Liver (tissue), 8 donors: ENCODE measurements at regions not wholly inside any gene's neighbourhood (a gene's known extent, or its start where the extent isn't known, plus 50 kb on each side); places are given as distances from the start of the nearest gene placed in this dataset.

Source experiments
- DNase-seq: peaks from one replicate; pipeline ENCODE4 v3.0.0-alpha.2; 2017; ENCODE audit warnings: low spot score
- H3K27ac ChIP-seq, 2 donors: one replicate each; pipeline ENCODE4 v1.7.0; 2013; ENCODE audit warnings: inconsistent platforms in 2 of 2, low read length in 2 of 2, control low read depth in 1 of 2, low read depth in 1 of 2, mild to moderate bottlenecking in 1 of 2
- H3K27me3 ChIP-seq, 4 donors: one replicate each; pipeline versions ENCODE4 v1.6.1 to v1.7.0; 2013; ENCODE audit warnings: low read length in 3 of 4, inconsistent platforms in 1 of 4, mild to moderate bottlenecking in 1 of 4, moderate library complexity in 1 of 4; ENCODE audit not compliant: control insufficient read depth in 4 of 4, insufficient read depth in 4 of 4
- H3K36me3 ChIP-seq, 4 donors: one replicate each; pipeline versions ENCODE4 v1.6.1 to v1.7.0; 2013; ENCODE audit warnings: low read length in 3 of 4, mild to moderate bottlenecking in 3 of 4, low read depth in 1 of 4, moderate library complexity in 1 of 4; ENCODE audit not compliant: control insufficient read depth in 4 of 4, insufficient read depth in 3 of 4
- H3K4me1 ChIP-seq, 4 donors: one replicate each; pipeline versions ENCODE4 v1.6.1 to v1.7.0; 2013; ENCODE audit warnings: low read length in 3 of 4, mild to moderate bottlenecking in 3 of 4, moderate library complexity in 1 of 4; ENCODE audit not compliant: control insufficient read depth in 4 of 4, insufficient read depth in 4 of 4
- H3K4me3 ChIP-seq, 3 donors: one replicate each; pipeline versions ENCODE4 v1.6.1 to v1.7.0; 2013; ENCODE audit warnings: low read length in 3 of 3, control low read depth in 1 of 3, low read depth in 1 of 3, mild to moderate bottlenecking in 1 of 3
- H3K9ac ChIP-seq, 2 donors: one replicate each; pipeline ENCODE4 v1.7.0; 2013; ENCODE audit warnings: low read length in 2 of 2, mild to moderate bottlenecking in 2 of 2, moderate library complexity in 2 of 2, control low read depth in 1 of 2, low read depth in 1 of 2
- H3K9me3 ChIP-seq, 4 donors: one replicate each; pipeline versions ENCODE4 v1.6.1 to v1.7.0; 2013; ENCODE audit warnings: low read length in 3 of 4; ENCODE audit not compliant: control insufficient read depth in 4 of 4
- CTCF ChIP-seq: fragments of 150-350 bp; IDR thresholded peaks from 2 replicates; pipeline ENCODE4 v1.5.1; 2017; ENCODE audit warnings: improper control_type of control experiment, low read depth, low read length; ENCODE audit not compliant: missing input control
- EGR1 ChIP-seq, 2 donors: IDR thresholded peaks; 2 replicates each; pipeline ENCODE4 v1.6.1; 2016 to 2018; ENCODE audit warnings: antibody characterized with exemption in 2 of 2, low read depth in 2 of 2
- FOXA1 ChIP-seq: IDR thresholded peaks from 2 replicates; pipeline ENCODE4 v1.6.1; 2016; ENCODE audit warnings: antibody characterized with exemption
- FOXA2 ChIP-seq: IDR thresholded peaks from 2 replicates; pipeline ENCODE4 v1.6.1; 2016; ENCODE audit warnings: antibody characterized with exemption
- GABPA ChIP-seq, 2 donors: IDR thresholded peaks in 1 of 2; conservative IDR thresholded peaks in 1 of 2; 2 replicates each; pipeline ENCODE4 v1.6.1; 2016; ENCODE audit warnings: antibody characterized with exemption in 2 of 2, mild to moderate bottlenecking in 1 of 2, moderate library complexity in 1 of 2
- HNF4A ChIP-seq, 2 donors: conservative IDR thresholded peaks; 2 replicates each; pipeline ENCODE4 v1.6.1; 2016; ENCODE audit warnings: antibody characterized with exemption in 2 of 2, mild to moderate bottlenecking in 2 of 2
- HNF4G ChIP-seq: IDR thresholded peaks from 2 replicates; pipeline ENCODE4 v1.6.1; 2016; ENCODE audit warnings: antibody characterized with exemption
- JUND ChIP-seq, 2 donors: IDR thresholded peaks; 2 replicates each; pipeline ENCODE4 v1.6.1; 2016; ENCODE audit warnings: antibody characterized with exemption in 2 of 2
- NR2F2 ChIP-seq: IDR thresholded peaks from 2 replicates; pipeline ENCODE4 v1.6.1; 2016; ENCODE audit warnings: antibody characterized with exemption
- RAD21 ChIP-seq, 2 donors: IDR thresholded peaks; 2 replicates each; pipeline ENCODE4 v1.6.1; 2016; ENCODE audit warnings: antibody characterized with exemption in 2 of 2, mild to moderate bottlenecking in 2 of 2
- REST ChIP-seq: IDR thresholded peaks from 2 replicates; pipeline ENCODE4 v1.6.1; 2016; ENCODE audit warnings: antibody characterized with exemption, mild to moderate bottlenecking
- RXRA ChIP-seq, 2 donors: IDR thresholded peaks; 2 replicates each; pipeline ENCODE4 v1.6.1; 2017 to 2018; ENCODE audit warnings: antibody characterized with exemption in 2 of 2, mild to moderate bottlenecking in 1 of 2
- SP1 ChIP-seq: IDR thresholded peaks from 2 replicates; pipeline ENCODE4 v1.6.1; 2018; ENCODE audit warnings: antibody characterized with exemption, mild to moderate bottlenecking
- TAF1 ChIP-seq: conservative IDR thresholded peaks from 2 replicates; pipeline ENCODE4 v1.6.1; 2016; ENCODE audit warnings: antibody characterized with exemption, mild to moderate bottlenecking
- YY1 ChIP-seq: IDR thresholded peaks from 2 replicates; pipeline ENCODE4 v1.6.1; 2016; ENCODE audit warnings: antibody characterized with exemption, mild to moderate bottlenecking
- WGBS: extraction: QIAGEN DNeasy Blood & Tissue Kit; methylation state at CpG from one replicate; pipeline ENCODE4 v1.1.7; 2013; 5-methylcytosine and 5-hydroxymethylcytosine counted together
- TF ChIP-seq, protein P1 (sequence below): IDR thresholded peaks from 2 replicates; pipeline ENCODE4 v1.6.1; 2016; ENCODE audit warnings: antibody characterized with exemption
- TF ChIP-seq, protein P2 (sequence below): IDR thresholded peaks from 2 replicates; pipeline ENCODE4 v1.6.1; 2016; ENCODE audit warnings: antibody characterized with exemption
- TF ChIP-seq, protein P3 (sequence below): IDR thresholded peaks from 2 replicates; pipeline ENCODE4 v1.6.1; 2016; ENCODE audit warnings: antibody characterized with exemption
- donor health status: healthy.
- donor health status: healthy.
- donor health status: healthy.
- donor health status: healthy.
- donor health status: healthy.

- H3K27ac ChIP-seq: no peak overlapping the region
- H3K9me3 ChIP-seq: peaks cover 0 to 2% (median 0%) of the 10 kb centered on the region in 4 donors
- TF ChIP-seq, protein P1, sequence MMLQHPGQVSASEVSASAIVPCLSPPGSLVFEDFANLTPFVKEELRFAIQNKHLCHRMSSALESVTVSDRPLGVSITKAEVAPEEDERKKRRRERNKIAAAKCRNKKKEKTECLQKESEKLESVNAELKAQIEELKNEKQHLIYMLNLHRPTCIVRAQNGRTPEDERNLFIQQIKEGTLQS: no peak
- TF ChIP-seq, protein P2, sequence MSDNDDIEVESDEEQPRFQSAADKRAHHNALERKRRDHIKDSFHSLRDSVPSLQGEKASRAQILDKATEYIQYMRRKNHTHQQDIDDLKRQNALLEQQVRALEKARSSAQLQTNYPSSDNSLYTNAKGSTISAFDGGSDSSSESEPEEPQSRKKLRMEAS: no peak
- TF ChIP-seq RXRA (IDR thresholded peaks at IDR 0.05): no peak
- TF ChIP-seq, protein P3, sequence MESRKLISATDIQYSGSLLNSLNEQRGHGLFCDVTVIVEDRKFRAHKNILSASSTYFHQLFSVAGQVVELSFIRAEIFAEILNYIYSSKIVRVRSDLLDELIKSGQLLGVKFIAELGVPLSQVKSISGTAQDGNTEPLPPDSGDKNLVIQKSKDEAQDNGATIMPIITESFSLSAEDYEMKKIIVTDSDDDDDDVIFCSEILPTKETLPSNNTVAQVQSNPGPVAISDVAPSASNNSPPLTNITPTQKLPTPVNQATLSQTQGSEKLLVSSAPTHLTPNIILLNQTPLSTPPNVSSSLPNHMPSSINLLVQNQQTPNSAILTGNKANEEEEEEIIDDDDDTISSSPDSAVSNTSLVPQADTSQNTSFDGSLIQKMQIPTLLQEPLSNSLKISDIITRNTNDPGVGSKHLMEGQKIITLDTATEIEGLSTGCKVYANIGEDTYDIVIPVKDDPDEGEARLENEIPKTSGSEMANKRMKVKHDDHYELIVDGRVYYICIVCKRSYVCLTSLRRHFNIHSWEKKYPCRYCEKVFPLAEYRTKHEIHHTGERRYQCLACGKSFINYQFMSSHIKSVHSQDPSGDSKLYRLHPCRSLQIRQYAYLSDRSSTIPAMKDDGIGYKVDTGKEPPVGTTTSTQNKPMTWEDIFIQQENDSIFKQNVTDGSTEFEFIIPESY: no peak
- no peak for TF ChIP-seq CTCF
- no peak for TF ChIP-seq FOXA2
- TF ChIP-seq HNF4A (conservative IDR thresholded peaks at IDR 0.05): no peak
- TF ChIP-seq REST: no peak
- TF ChIP-seq FOXA1: no peak
- TF ChIP-seq TAF1: no peak
- no peak for TF ChIP-seq HNF4G
- no peak for TF ChIP-seq NR2F2
- TF ChIP-seq EGR1 (IDR thresholded peaks at IDR 0.05; ENCODE audit: low read depth in 2 of 2): no peak
- no peak for TF ChIP-seq SP1
- TF ChIP-seq JUND (IDR thresholded peaks at IDR 0.05): no peak
- no peak for TF ChIP-seq GABPA (IDR thresholded peaks at IDR 0.05 in 1 of 2, conservative IDR thresholded peaks at IDR 0.05 in 1 of 2)
- no peak for TF ChIP-seq YY1
- no peak for TF ChIP-seq RAD21 (IDR thresholded peaks at IDR 0.05)
- no peaks in the 10 kb centered on the region for H3K27me3 ChIP-seq
- DNase-seq: no peak
- no peak overlapping the region for H3K4me3 ChIP-seq
- H3K9ac ChIP-seq: no peak overlapping the region
- no peaks in the 10 kb centered on the region for H3K4me1 ChIP-seq
- H3K36me3 ChIP-seq: no peaks in the 10 kb centered on the region
Measured at GRCh38 chr3:83189634-83190033, 1428.2 kb upstream of the GBE1 start.

- H3K9ac ChIP-seq: no peak overlapping the region
- no peaks in the 10 kb centered on the region for H3K9me3 ChIP-seq
- no peaks in the 10 kb centered on the region for H3K27me3 ChIP-seq
- H3K27ac ChIP-seq: no peak overlapping the region
- WGBS: 86% methylated on average over 1 of the region's 1 CpG
- no peaks in the 10 kb centered on the region for H3K36me3 ChIP-seq
- H3K4me3 ChIP-seq: no peak overlapping the region
- H3K4me1 ChIP-seq: no peaks in the 10 kb centered on the region
- DNase-seq: no peak
- TF ChIP-seq RAD21 (IDR thresholded peaks at IDR 0.05) (no peak), TAF1 (no peak), JUND (IDR thresholded peaks at IDR 0.05) (no peak), GABPA (IDR thresholded peaks at IDR 0.05 in 1 of 2, conservative IDR thresholded peaks at IDR 0.05 in 1 of 2) (no peak), RXRA (IDR thresholded peaks at IDR 0.05) (no peak), HNF4G (no peak), SP1 (no peak), NR2F2 (no peak), HNF4A (conservative IDR thresholded peaks at IDR 0.05) (no peak), CTCF (no peak), YY1 (no peak), FOXA2 (no peak)
- TF ChIP-seq, protein P3: no peak
- TF ChIP-seq, protein P1: no peak
- TF ChIP-seq, protein P2: no peak
Measured at GRCh38 chr3:83169473-83169872, 1408.0 kb upstream of the GBE1 start.
